Loucy (cell line): ENCODE measurements at regions not wholly inside any gene's neighbourhood (a gene's known extent, or its start where the extent isn't known, plus 50 kb on each side); places are given as distances from the start of the nearest gene placed in this dataset.

Source experiments
- EZH2phosphoT487 ChIP-seq: fragments of 200-600 bp; IDR thresholded peaks from 2 replicates; pipeline ENCODE4 v1.6.1; 2018; ENCODE audit warnings: antibody characterized with exemption, mild to moderate bottlenecking, moderate library complexity, borderline replicate concordance
- TF ChIP-seq, protein P1 (sequence below): fragments of 200-600 bp; sonication (generic); conservative IDR thresholded peaks from 2 replicates; pipeline ENCODE4 v1.5.1; 2014; ENCODE audit warnings: mild to moderate bottlenecking, antibody characterized with exemption, low read length

DNA sequence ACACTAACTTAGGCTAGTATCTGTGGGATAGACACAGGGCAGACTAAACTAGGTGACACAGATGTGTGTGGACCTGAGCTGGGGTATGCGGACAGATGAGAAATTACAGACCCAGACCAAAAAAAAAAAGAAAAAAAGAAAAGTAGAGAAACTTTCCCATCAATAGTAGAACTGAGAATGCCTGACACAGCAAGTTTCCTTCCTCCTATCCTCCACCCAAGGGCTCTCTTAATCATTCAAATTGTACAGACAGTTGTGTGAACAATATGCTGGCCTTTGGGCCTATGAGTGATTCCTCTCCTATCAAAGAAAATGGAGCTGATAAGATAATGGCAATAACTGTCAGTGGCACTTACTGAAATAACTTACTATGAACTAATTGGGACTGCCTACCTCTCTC lies 226.7 kb upstream of the PRDM1 start:
- TF ChIP-seq, protein P1, sequence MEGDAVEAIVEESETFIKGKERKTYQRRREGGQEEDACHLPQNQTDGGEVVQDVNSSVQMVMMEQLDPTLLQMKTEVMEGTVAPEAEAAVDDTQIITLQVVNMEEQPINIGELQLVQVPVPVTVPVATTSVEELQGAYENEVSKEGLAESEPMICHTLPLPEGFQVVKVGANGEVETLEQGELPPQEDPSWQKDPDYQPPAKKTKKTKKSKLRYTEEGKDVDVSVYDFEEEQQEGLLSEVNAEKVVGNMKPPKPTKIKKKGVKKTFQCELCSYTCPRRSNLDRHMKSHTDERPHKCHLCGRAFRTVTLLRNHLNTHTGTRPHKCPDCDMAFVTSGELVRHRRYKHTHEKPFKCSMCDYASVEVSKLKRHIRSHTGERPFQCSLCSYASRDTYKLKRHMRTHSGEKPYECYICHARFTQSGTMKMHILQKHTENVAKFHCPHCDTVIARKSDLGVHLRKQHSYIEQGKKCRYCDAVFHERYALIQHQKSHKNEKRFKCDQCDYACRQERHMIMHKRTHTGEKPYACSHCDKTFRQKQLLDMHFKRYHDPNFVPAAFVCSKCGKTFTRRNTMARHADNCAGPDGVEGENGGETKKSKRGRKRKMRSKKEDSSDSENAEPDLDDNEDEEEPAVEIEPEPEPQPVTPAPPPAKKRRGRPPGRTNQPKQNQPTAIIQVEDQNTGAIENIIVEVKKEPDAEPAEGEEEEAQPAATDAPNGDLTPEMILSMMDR, result no peak
- TF ChIP-seq EZH2phosphoT487, result no peak
